GM12892 (cell line): ENCODE measurements at regions not wholly inside any gene's neighbourhood (a gene's known extent, or its start where the extent isn't known, plus 50 kb on each side); places are given as distances from the start of the nearest gene placed in this dataset.

Source experiments
- POLR2A ChIP-seq: IDR thresholded peaks from 2 replicates; pipeline ENCODE4 v1.6.1; 2011; ENCODE audit warnings: low read depth, low read length, control low read depth
- POLR2AphosphoS5 ChIP-seq: IDR thresholded peaks from 2 replicates; pipeline ENCODE4 v1.6.1; 2011; ENCODE audit warnings: low read depth, low read length, control low read depth

GRCh38 chr4:13193662-13194061 lies 290.5 kb downstream of the RAB28 start:
- TF ChIP-seq POLR2A (no peak), POLR2AphosphoS5 (no peak)
